Right cardiac atrium (tissue), 5 donors: ENCODE measurements at regions not wholly inside any gene's neighbourhood (a gene's known extent, or its start where the extent isn't known, plus 50 kb on each side); places are given as distances from the start of the nearest gene placed in this dataset.
"Not testable (repeated sequence)": the region's sequence is repeated elsewhere in the genome, so short reads cannot be mapped to it uniquely, and the experiment has no call there.

Experiments used
- ATAC-seq, 2 donors: fragments of 200-7000 bp; cut with Tn5 transposase; one replicate each; pipeline versions ENCODE4 v1.8.0 to v1.9.1; 2020; ENCODE audit warnings: moderate library complexity in 2 of 2, mild to moderate bottlenecking in 1 of 2
- DNase-seq, 3 donors: peaks; one replicate each; pipeline ENCODE4 v3.0.0-alpha.2; 2020
- H3K27ac ChIP-seq: one replicate; pipeline ENCODE4 v1.5.1; 2013; ENCODE audit warnings: mild to moderate bottlenecking, low read length, control low read depth, moderate library complexity
- H3K27me3 ChIP-seq: one replicate; pipeline ENCODE4 v1.6.1; 2013; ENCODE audit not compliant: control insufficient read depth, insufficient read depth
- H3K4me1 ChIP-seq: one replicate; pipeline ENCODE4 v1.6.1; 2013; ENCODE audit warnings: low read length; ENCODE audit not compliant: control insufficient read depth, insufficient read depth
- H3K4me3 ChIP-seq: one replicate; pipeline ENCODE4 v1.5.1; 2013; ENCODE audit warnings: low read length, control low read depth
- H3K9me3 ChIP-seq: one replicate; pipeline ENCODE4 v1.6.1; 2013; ENCODE audit warnings: low read length; ENCODE audit not compliant: control insufficient read depth
- WGBS: extraction: QIAGEN DNeasy Blood & Tissue Kit; methylation state at CpG from one replicate; pipeline ENCODE4 v1.1.7; 2013; 5-methylcytosine and 5-hydroxymethylcytosine counted together
- intact Hi-C, 4 donors: fragments of 100-400 bp; cut with DNase I; formaldehyde crosslinking; loops; one replicate each; pipeline versions ENCODE4 v1.11.0 to v1.14.0; 2022 to 2023
- donor health status: healthy with polysubstance abuse.
- donor health status: DM: no; HTN: yes; CAD: no.
- donor health status: DM: no; HTN: no; CAD: no.
- donor health status: DM: no; HTN: yes; CAD: no; lungs with severe emphysema.
- donor health status: DM: yes; HTN: yes; CAD: no.

GRCh38 chr7:112930787-112931186 lies 140.6 kb upstream of the TMEM168 start:
- H3K4me3 ChIP-seq, result no peak overlapping the region
- DNase-seq, result no peak
- peak in 1 of 2 donors; percentile 24 for ATAC-seq
- intact Hi-C loops, result no loop called here
- H3K4me1 ChIP-seq, result no peaks in the 10 kb centered on the region
- H3K27me3 ChIP-seq, result no peaks in the 10 kb centered on the region
- 63% methylated on average over 2 of the region's 2 CpGs for WGBS
- H3K9me3 ChIP-seq, result no peaks in the 10 kb centered on the region
- H3K27ac ChIP-seq, result no peak overlapping the region

- H3K27me3 ChIP-seq, result no peaks in the 10 kb centered on the region
- no peak for DNase-seq
- intact Hi-C loops, result no loop called here
Observed at GRCh38 chr7:112929421-112929820, 139.2 kb upstream of the TMEM168 start.

GRCh38 chr7:112926018-112926417 lies 135.8 kb upstream of the TMEM168 start:
- H3K4me3 ChIP-seq, result no peak overlapping the region

More at GRCh38 chr7:112929421-112929820, 139.2 kb upstream of the TMEM168 start:
- WGBS, result 90% methylated on average over 3 of the region's 3 CpGs
- Histone ChIP-seq H3K27ac (no peak overlapping the region), H3K4me3 (no peak overlapping the region), H3K4me1 (no peaks in the 10 kb centered on the region), H3K9me3 (no peaks in the 10 kb centered on the region)
- ATAC-seq, result no peak

GRCh38 chr7:112922546-112922945 lies 132.4 kb upstream of the TMEM168 start:
- H3K27me3 ChIP-seq, H3K27ac ChIP-seq, ATAC-seq, H3K4me3 ChIP-seq, H3K4me1 ChIP-seq, intact Hi-C loops, H3K9me3 ChIP-seq: not testable (repeated sequence)
- DNase-seq, result peak in 2 of 3 donors; percentile 27 to 53
- WGBS, result 93% methylated on average over 21 of the region's 25 CpGs

More at GRCh38 chr7:112926018-112926417, 135.8 kb upstream of the TMEM168 start:
- intact Hi-C loops, result no loop called here
- Histone ChIP-seq H3K27me3 (no peaks in the 10 kb centered on the region), H3K4me1 (no peaks in the 10 kb centered on the region), H3K27ac (no peak overlapping the region), H3K9me3 (no peaks in the 10 kb centered on the region)
- no peak for ATAC-seq
- DNase-seq, result no peak

GRCh38 chr7:112916431-112916830 lies 126.2 kb upstream of the TMEM168 start:
- DNase-seq, H3K4me1 ChIP-seq, ATAC-seq, intact Hi-C loops, H3K4me3 ChIP-seq, H3K9me3 ChIP-seq, H3K27me3 ChIP-seq, H3K27ac ChIP-seq: not testable (repeated sequence)
- WGBS, result 98% methylated on average over 18 of the region's 18 CpGs

GRCh38 chr7:112908086-112908485 lies 117.9 kb upstream of the TMEM168 start:
- intact Hi-C loops, result no loop called here
- ATAC-seq (no peak), DNase-seq (no peak)
- H3K27me3 ChIP-seq, result no peaks in the 10 kb centered on the region
- no peak overlapping the region for H3K27ac ChIP-seq
- no peaks in the 10 kb centered on the region for H3K9me3 ChIP-seq
- H3K4me3 ChIP-seq, result no peak overlapping the region
- H3K4me1 ChIP-seq, result no peaks in the 10 kb centered on the region
- 86% methylated on average over 2 of the region's 2 CpGs for WGBS

GRCh38 chr7:112907658-112908057 lies 117.5 kb upstream of the TMEM168 start:
- DNase-seq, result no peak
- Histone ChIP-seq H3K4me3 (no peak overlapping the region), H3K9me3 (no peaks in the 10 kb centered on the region), H3K4me1 (no peaks in the 10 kb centered on the region), H3K27ac (no peak overlapping the region), H3K27me3 (no peaks in the 10 kb centered on the region)
- intact Hi-C loops, result no loop called here
- no peak for ATAC-seq
- WGBS, result 98% methylated on average over 1 of the region's 1 CpG

- intact Hi-C loops, result no loop called here
- no peak for DNase-seq
- H3K27ac ChIP-seq, result no peak overlapping the region
- H3K4me1 ChIP-seq, result no peaks in the 10 kb centered on the region
- H3K27me3 ChIP-seq, result no peaks in the 10 kb centered on the region
- no peaks in the 10 kb centered on the region for H3K9me3 ChIP-seq
- no peak overlapping the region for H3K4me3 ChIP-seq
- no peak for ATAC-seq
Observed at GRCh38 chr7:112905950-112906349, 115.8 kb upstream of the TMEM168 start.

GRCh38 chr7:112905413-112905812 lies 115.2 kb upstream of the TMEM168 start:
- Histone ChIP-seq H3K4me1 (no peaks in the 10 kb centered on the region), H3K4me3 (no peak overlapping the region), H3K9me3 (no peaks in the 10 kb centered on the region), H3K27me3 (no peaks in the 10 kb centered on the region), H3K27ac (no peak overlapping the region)
- DNase-seq (no peak), ATAC-seq (no peak)
- intact Hi-C loops, result no loop called here

- H3K9me3 ChIP-seq, result no peaks in the 10 kb centered on the region
- DNase-seq, result no peak
- peak; percentile 70 to 74 for ATAC-seq
- peaks cover 3% of the 10 kb centered on the region for H3K4me1 ChIP-seq
- no peak overlapping the region for H3K27ac ChIP-seq
- H3K27me3 ChIP-seq, result no peaks in the 10 kb centered on the region
- intact Hi-C loops, result loop anchor here in 1 of 4 donors (10.0 kb wide), 1 partner anchor 344 kb away; no protein-coding TSS in a partner anchor
- no peak overlapping the region for H3K4me3 ChIP-seq
Observed at GRCh38 chr7:112898432-112899290, 108.5 kb upstream of the TMEM168 start.

GRCh38 chr7:112897839-112898431 lies 107.7 kb upstream of the TMEM168 start:
- Histone ChIP-seq H3K9me3 (no peaks in the 10 kb centered on the region), H3K27me3 (no peaks in the 10 kb centered on the region), H3K27ac (no peak overlapping the region), H3K4me3 (no peak overlapping the region), H3K4me1 (peaks cover 3% of the 10 kb centered on the region)
- ATAC-seq (peak; percentile 25 to 32), DNase-seq (no peak)
- WGBS, result 86% methylated on average over 2 of the region's 2 CpGs
- intact Hi-C loops, result loop anchor here in 1 of 4 donors (10.0 kb wide), 1 partner anchor 343 kb away; no protein-coding TSS in a partner anchor
